Caco-2 (cell line): ENCODE measurements at regions not wholly inside any gene's neighbourhood (a gene's known extent, or its start where the extent isn't known, plus 50 kb on each side); places are given as distances from the start of the nearest gene placed in this dataset.

Source experiments
- BruUV-seq: library from RNA; stranded (reverse); fragments of 400-500 nt; replicated peaks from 2 replicates; lab custom pipeline; 2021; lab: Mats Ljungman, UMichigan
- CTCF ChIA-PET: fragments of 300-600 bp; sonication (Branson Sonifier 250); formaldehyde crosslinking; loops from one replicate; lab custom pipeline; 2022; ENCODE audit warnings: antibody characterized with exemption; lab: Charles Lee
- POLR2A ChIA-PET: fragments of 300-600 bp; sonication (Branson Sonifier 250); formaldehyde crosslinking; loops from one replicate; lab custom pipeline; 2022; ENCODE audit warnings: antibody characterized with exemption; lab: Charles Lee
- DNase-seq, 2 experiments: peaks; one replicate each; pipeline versions ENCODE4 v3.0.0 to v3.0.0-alpha.2; 2020 to 2022
- H3K27me3 ChIP-seq: replicated peaks from 2 replicates; pipeline ENCODE4 v1.6.0; 2011; ENCODE audit warnings: low read length; ENCODE audit not compliant: control insufficient read depth, insufficient read depth
- H3K36me3 ChIP-seq: 2 replicates; pipeline ENCODE4 v1.5.1; 2011; ENCODE audit warnings: low read length; ENCODE audit not compliant: control insufficient read depth, insufficient read depth
- H3K4me1 ChIP-seq: fragments of 250-450 bp; sonication (Bioruptor Pico); 2 replicates; pipeline ENCODE4 v1.5.1; 2020; ENCODE audit warnings: mild to moderate bottlenecking
- H3K4me3 ChIP-seq: 2 replicates; pipeline ENCODE4 v1.5.1; 2011; ENCODE audit warnings: low read depth, mild to moderate bottlenecking, control low read depth, low read length
- H3K9me3 ChIP-seq: fragments of 250-450 bp; sonication (Bioruptor Pico); 2 replicates; pipeline ENCODE4 v1.5.1; 2020; ENCODE audit warnings: mild to moderate bottlenecking, moderate library complexity
- H3K27ac Mint-ChIP-seq: one replicate; pipeline ENCODE4 v1.8.0; 2022; ENCODE audit warnings: mixed read lengths; ENCODE audit not compliant: unreplicated experiment
- H3K27me3 Mint-ChIP-seq: one replicate; pipeline ENCODE4 v1.8.0; 2022; ENCODE audit warnings: mixed read lengths; ENCODE audit not compliant: insufficient read depth, unreplicated experiment
- H3K36me3 Mint-ChIP-seq: one replicate; pipeline ENCODE4 v1.8.0; 2022; ENCODE audit warnings: mild to moderate bottlenecking, mixed read lengths; ENCODE audit not compliant: insufficient read depth, unreplicated experiment
- H3K4me1 Mint-ChIP-seq: one replicate; pipeline ENCODE4 v1.8.0; 2022; ENCODE audit warnings: low read depth, mixed read lengths; ENCODE audit not compliant: unreplicated experiment
- H3K4me3 Mint-ChIP-seq: one replicate; pipeline ENCODE4 v1.8.0; 2022; ENCODE audit warnings: mild to moderate bottlenecking, moderate library complexity, mixed read lengths; ENCODE audit not compliant: unreplicated experiment
- H3K9me3 Mint-ChIP-seq: one replicate; pipeline ENCODE4 v1.8.0; 2022; ENCODE audit warnings: mixed read lengths; ENCODE audit not compliant: unreplicated experiment
- CTCF ChIP-seq, 2 experiments: fragments of 200-600 bp in 1 of 2; IDR thresholded peaks; 1 replicate in 1 of 2; 2 replicates in 1 of 2; pipeline versions ENCODE4 v1.5.1 to v1.8.0; 2011 to 2022; ENCODE audit warnings: antibody characterized with exemption in 1 of 2, control low read depth in 1 of 2, inconsistent platforms in 1 of 2, low read depth in 1 of 2, low read length in 1 of 2, mild to moderate bottlenecking in 1 of 2, moderate library complexity in 1 of 2; ENCODE audit not compliant: insufficient read depth in 1 of 2, severe bottlenecking in 1 of 2, unreplicated experiment in 1 of 2
- intact Hi-C: fragments of 100-400 bp; cut with micrococcal nuclease; formaldehyde crosslinking; loops from one replicate; pipeline ENCODE4 v1.10.0; 2022; ENCODE audit not compliant: unreplicated experiment

- no peaks in the 10 kb centered on the region for H3K36me3 ChIP-seq
- H3K9me3 Mint-ChIP-seq: no peaks in the 10 kb centered on the region
- POLR2A ChIA-PET: no interaction called here
- H3K27ac Mint-ChIP-seq: no peak overlapping the region
- no peak overlapping the region for H3K4me3 Mint-ChIP-seq
- H3K27me3 ChIP-seq: no peaks in the 10 kb centered on the region
- H3K36me3 Mint-ChIP-seq: no peaks in the 10 kb centered on the region
- intact Hi-C loops: no loop called here
- TF ChIP-seq CTCF (IDR thresholded peaks at IDR 0.05; ENCODE audit: insufficient read depth in 1 of 2, low read depth in 1 of 2, low read length in 1 of 2, severe bottlenecking in 1 of 2, unreplicated experiment in 1 of 2): no peak
- H3K27me3 Mint-ChIP-seq: no peaks in the 10 kb centered on the region
- BruUV-seq: no TSS peak
- no peak overlapping the region for H3K4me3 ChIP-seq
- H3K9me3 ChIP-seq: peaks cover 3% of the 10 kb centered on the region; the same call in 1 of the 2 replicates
- no peak for DNase-seq
- H3K4me1 Mint-ChIP-seq: no peaks in the 10 kb centered on the region
- CTCF ChIA-PET: no interaction called here
- no peaks in the 10 kb centered on the region for H3K4me1 ChIP-seq
Observed at GRCh38 chr2:12856934-12857601, 140.3 kb downstream of the TRIB2 start.

GRCh38 chr2:12857891-12858290 is 141.2 kb downstream of the TRIB2 start:
- no peak overlapping the region for H3K4me3 Mint-ChIP-seq
- Histone ChIP-seq H3K9me3 (peaks cover 2% of the 10 kb centered on the region; the same call in 1 of the 2 replicates), H3K4me3 (no peak overlapping the region), H3K36me3 (no peaks in the 10 kb centered on the region), H3K27me3 (no peaks in the 10 kb centered on the region), H3K4me1 (no peaks in the 10 kb centered on the region)
- intact Hi-C loops: no loop called here
- no peak for TF ChIP-seq CTCF (IDR thresholded peaks at IDR 0.05; ENCODE audit: insufficient read depth in 1 of 2, low read depth in 1 of 2, low read length in 1 of 2, severe bottlenecking in 1 of 2, unreplicated experiment in 1 of 2)
- no peak for DNase-seq
- H3K27me3 Mint-ChIP-seq: no peaks in the 10 kb centered on the region
- no peak overlapping the region for H3K27ac Mint-ChIP-seq
- no TSS peak for BruUV-seq
- CTCF ChIA-PET: no interaction called here
- H3K4me1 Mint-ChIP-seq: no peaks in the 10 kb centered on the region
- peaks cover 2% of the 10 kb centered on the region for H3K9me3 Mint-ChIP-seq
- POLR2A ChIA-PET: no interaction called here
- no peaks in the 10 kb centered on the region for H3K36me3 Mint-ChIP-seq

DNA sequence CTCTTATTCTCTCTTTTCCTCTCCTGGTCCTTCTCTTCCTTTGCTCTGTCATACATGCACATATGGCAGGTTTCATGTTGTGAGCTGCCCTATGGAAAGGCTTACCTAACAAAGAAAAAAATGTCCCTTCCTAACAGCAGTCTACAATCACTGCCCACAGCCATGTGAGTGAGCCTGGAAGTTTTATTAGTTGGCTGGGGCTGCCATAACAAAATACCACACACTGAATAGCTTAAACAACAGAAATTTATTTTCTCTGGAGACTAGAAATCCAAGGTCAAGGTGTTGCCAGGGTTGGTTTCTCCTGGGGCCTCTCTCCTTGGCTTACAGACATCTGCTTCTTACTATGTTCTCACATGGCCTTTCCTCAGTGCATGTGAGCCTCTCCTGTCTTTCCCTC is 142.1 kb downstream of the TRIB2 start:
- H3K9me3 ChIP-seq: peaks cover 3% of the 10 kb centered on the region; the same call in 1 of the 2 replicates
- BruUV-seq: no TSS peak

More for the DNA sequence above, 142.1 kb downstream of the TRIB2 start:
- Mint-ChIP-seq H3K4me3 (no peak overlapping the region), H3K9me3 (peaks cover 11% of the 10 kb centered on the region), H3K4me1 (no peaks in the 10 kb centered on the region), H3K27me3 (no peaks in the 10 kb centered on the region), H3K27ac (no peak overlapping the region), H3K36me3 (no peaks in the 10 kb centered on the region)
- POLR2A ChIA-PET: no interaction called here
- DNase-seq: no peak
- Histone ChIP-seq H3K4me1 (no peaks in the 10 kb centered on the region), H3K27me3 (no peaks in the 10 kb centered on the region), H3K36me3 (no peaks in the 10 kb centered on the region), H3K4me3 (no peak overlapping the region)
- CTCF ChIA-PET: no interaction called here
- intact Hi-C loops: no loop called here
- no peak for TF ChIP-seq CTCF (IDR thresholded peaks at IDR 0.05; ENCODE audit: insufficient read depth in 1 of 2, low read depth in 1 of 2, low read length in 1 of 2, severe bottlenecking in 1 of 2, unreplicated experiment in 1 of 2)
